NB4 (cell line): ENCODE measurements at regions not wholly inside any gene's neighbourhood (a gene's known extent, or its start where the extent isn't known, plus 50 kb on each side); places are given as distances from the start of the nearest gene placed in this dataset.

Experiments used
- CTCF ChIP-seq: IDR thresholded peaks from one replicate; pipeline ENCODE4 v1.5.1; 2012; ENCODE audit warnings: low read depth, low read length
- MAX ChIP-seq: IDR thresholded peaks from 2 replicates; pipeline ENCODE4 v1.6.1; 2011; ENCODE audit warnings: low read depth, low read length
- MYC ChIP-seq: IDR thresholded peaks from 2 replicates; pipeline ENCODE4 v1.6.1; 2011; ENCODE audit warnings: low read depth, low read length
- POLR2A ChIP-seq: IDR thresholded peaks from 2 replicates; pipeline ENCODE4 v1.6.1; 2011; ENCODE audit warnings: mild to moderate bottlenecking; ENCODE audit not compliant: insufficient read length; ENCODE audit errors: extremely low read depth

- TF ChIP-seq POLR2A (no peak), CTCF (no peak), MYC (no peak), MAX (no peak)
These were observed 246.9 kb upstream of the MKLN1 start for GRCh38 chr7:131080754-131081153.
